ENCODE measurements at regions not wholly inside any gene's neighbourhood (a gene's known extent, or its start where the extent isn't known, plus 50 kb on each side); places are given as distances from the start of the nearest gene placed in this dataset.

GRCh38 chr4:4655901-4656300, 114.1 kb upstream of the STX18 start:
- no peak for TF ChIP-seq CTCF (IDR thresholded peaks at IDR 0.05)
- TF ChIP-seq POLR2A (IDR thresholded peaks at IDR 0.05): no peak
